Motor neuron (in vitro differentiated cells): ENCODE measurements at regions not wholly inside any gene's neighbourhood (a gene's known extent, or its start where the extent isn't known, plus 50 kb on each side); places are given as distances from the start of the nearest gene placed in this dataset.
A peak's percentile ranks its signal among the peaks of the same experiment; 100 is the strongest.
"Not testable (repeated sequence)": the region's sequence is repeated elsewhere in the genome, so short reads cannot be mapped to it uniquely, and the experiment has no call there.

Experiments used
- ATAC-seq, 8 experiments: fragments of 200-7000 bp; cut with Tn5 transposase; replicated peaks in 6 of 8; 2 replicates each; pipeline ENCODE4 v1.8.0; 2021; ENCODE audit warnings: mild to moderate bottlenecking in 8 of 8, moderate library complexity in 8 of 8
- H3K27ac ChIP-seq, 2 donors: fragments of 250-450 bp; sonication (Bioruptor Pico); 2 replicates each; pipeline ENCODE4 v1.9.0; 2021; ENCODE audit warnings: antibody characterized with exemption in 2 of 2, mild to moderate bottlenecking in 2 of 2, moderate library complexity in 1 of 2
- H3K4me1 ChIP-seq, 2 donors: fragments of 250-450 bp; sonication (Bioruptor Pico); replicated peaks in 1 of 2; 2 replicates each; pipeline ENCODE4 v1.6.1; 2021; ENCODE audit warnings: antibody characterized with exemption in 2 of 2, mild to moderate bottlenecking in 2 of 2, moderate library complexity in 1 of 2
- H3K4me3 ChIP-seq, 5 donors: fragments of 250-450 bp; sonication (Bioruptor Pico); 2 replicates each; pipeline ENCODE4 v1.9.0; 2021; ENCODE audit warnings: antibody characterized with exemption in 5 of 5, mild to moderate bottlenecking in 5 of 5, moderate library complexity in 4 of 5
- WGBS, 10 experiments: fragments of 450-650 bp; shearing (Covaris generic); methylation state at CpG; one replicate each; pipeline ENCODE4 v1.0.0; 2022; 5-methylcytosine and 5-hydroxymethylcytosine counted together
- in situ Hi-C, 9 experiments: fragments of 400-800 bp; cut with MboI; loops; one replicate each; pipeline ENCODE4 v1.15.0; 2021; ENCODE audit warnings: low sequenced_read_pairs in 9 of 9, low pct_unique_long_range_greater_than_20kb in 2 of 9; ENCODE audit not compliant: unreplicated experiment in 9 of 9

DNA sequence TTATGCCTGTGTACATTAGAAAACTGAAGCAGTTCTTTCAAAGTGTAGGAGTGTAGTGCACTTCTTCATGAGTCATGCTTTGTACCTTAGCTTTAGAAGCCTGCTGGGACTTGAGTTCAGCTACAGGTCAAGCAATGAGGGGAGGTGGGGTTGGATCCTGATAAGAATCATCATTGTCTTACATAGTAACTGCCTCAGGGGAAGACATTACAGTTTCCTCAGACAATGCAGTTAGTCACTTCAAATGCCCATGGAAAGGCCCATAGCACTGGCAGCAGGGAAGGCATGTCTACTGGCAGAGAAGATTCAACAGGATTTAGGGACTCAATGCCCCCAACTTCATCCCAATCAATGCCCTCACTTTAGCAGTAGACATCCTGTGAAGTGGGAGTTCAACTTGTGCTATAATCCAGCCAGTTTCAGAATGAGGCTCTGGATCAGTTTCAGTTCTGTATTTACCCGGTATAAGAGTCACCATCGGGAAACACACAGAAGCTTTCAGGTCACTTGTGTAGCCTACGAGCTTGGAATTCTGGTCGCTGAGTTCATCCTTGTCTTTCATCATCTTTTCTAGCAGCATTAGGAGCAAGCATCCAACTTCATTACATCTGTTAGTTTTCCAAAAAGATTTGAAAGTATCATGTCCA lies 1216.5 kb downstream of the RAPGEF2 start:
- peak in 4 of 8 experiments; percentile 42 to 96 (median 66) for ATAC-seq
- 0 to 100% (median 81%) methylated on average over 1 to 4 of the region's 4 CpGs; no CpG with 5 or more reads in 1 of the 10 experiments for WGBS, 10 experiments
- H3K27ac ChIP-seq = no peak overlapping the region
- no peaks in the 10 kb centered on the region for H3K4me1 ChIP-seq
- no peak overlapping the region for H3K4me3 ChIP-seq
- in situ Hi-C loops = no loop called here

DNA sequence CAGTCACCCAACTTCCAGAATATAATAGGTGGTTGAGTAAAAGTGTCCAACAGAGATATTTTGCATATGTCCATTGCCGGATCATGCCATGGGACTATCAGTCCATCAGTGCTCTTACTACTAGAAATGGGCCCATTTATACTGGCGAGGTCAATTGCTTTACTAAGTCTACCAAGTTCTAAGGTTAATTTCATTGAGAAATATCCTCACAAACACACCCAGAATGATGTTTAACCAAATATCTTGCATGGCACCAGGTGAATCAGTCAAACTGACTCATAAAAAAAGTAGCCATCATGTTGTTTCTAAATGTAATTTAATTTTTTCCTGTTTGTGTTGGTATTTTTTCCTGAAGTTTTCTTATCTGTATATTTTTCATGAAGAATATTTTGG lies 1217.0 kb downstream of the RAPGEF2 start:
- in situ Hi-C loops = no loop called here
- Histone ChIP-seq H3K27ac (no peak overlapping the region), H3K4me1 (no peaks in the 10 kb centered on the region), H3K4me3 (no peak overlapping the region)
- WGBS, 10 experiments = 0 to 100% (median 100%) methylated on average over 1 to 2 of the region's 2 CpGs; no CpG with 5 or more reads in 1 of the 10 experiments
- ATAC-seq = no peak

DNA sequence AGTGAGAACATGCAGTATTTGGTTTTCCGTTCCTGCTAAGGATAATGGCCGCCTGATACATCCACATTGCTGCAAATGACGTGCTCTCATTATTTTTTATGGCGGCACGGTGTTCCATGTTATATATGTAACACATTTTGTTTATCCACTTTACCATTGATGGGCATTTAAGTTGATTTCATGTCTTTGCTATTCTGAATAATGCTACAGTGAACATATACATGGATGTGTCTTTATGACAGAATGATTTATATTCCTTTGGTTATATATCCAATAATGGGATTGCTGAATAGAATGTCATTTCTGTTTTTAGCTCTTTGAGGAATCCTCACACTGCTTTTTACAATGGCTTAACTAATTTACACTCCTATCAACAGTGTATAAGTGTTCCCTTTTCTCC lies 1223.2 kb downstream of the RAPGEF2 start:
- 3 to 76% (median 64%) methylated on average over 3 to 5 of the region's 5 CpGs; no CpG with 5 or more reads in 2 of the 10 experiments for WGBS, 10 experiments
- H3K4me3 ChIP-seq = no peak overlapping the region

DNA sequence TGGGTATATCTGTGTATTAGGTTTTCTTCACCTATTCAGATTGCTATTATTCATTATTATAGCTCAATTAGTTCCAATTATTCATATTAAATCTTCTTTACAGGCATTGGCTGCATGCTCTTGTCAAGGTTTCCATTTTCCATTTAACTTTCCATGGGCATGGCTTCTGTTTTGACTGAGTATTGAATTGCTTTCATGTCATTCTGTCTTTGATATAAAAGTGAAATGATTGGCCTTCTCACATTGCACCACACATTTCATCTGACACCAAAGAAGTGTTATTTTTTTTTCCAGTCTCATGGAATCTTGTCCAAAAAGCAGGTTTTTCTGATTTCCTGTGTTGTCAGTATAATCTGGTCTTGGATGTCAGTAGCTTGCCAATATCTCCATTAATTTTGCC lies 1244.3 kb downstream of the RAPGEF2 start:
- H3K4me1 ChIP-seq = peaks cover 0 to 12% of the 10 kb centered on the region in 2 donors
- ATAC-seq = no peak
- in situ Hi-C loops = no loop called here
- H3K4me3 ChIP-seq = no peak overlapping the region
- H3K27ac ChIP-seq = no peak overlapping the region

More for the DNA sequence above, 1223.2 kb downstream of the RAPGEF2 start:
- in situ Hi-C loops = no loop called here
- no peak overlapping the region for H3K27ac ChIP-seq
- H3K4me1 ChIP-seq = no peaks in the 10 kb centered on the region
- no peak for ATAC-seq

DNA sequence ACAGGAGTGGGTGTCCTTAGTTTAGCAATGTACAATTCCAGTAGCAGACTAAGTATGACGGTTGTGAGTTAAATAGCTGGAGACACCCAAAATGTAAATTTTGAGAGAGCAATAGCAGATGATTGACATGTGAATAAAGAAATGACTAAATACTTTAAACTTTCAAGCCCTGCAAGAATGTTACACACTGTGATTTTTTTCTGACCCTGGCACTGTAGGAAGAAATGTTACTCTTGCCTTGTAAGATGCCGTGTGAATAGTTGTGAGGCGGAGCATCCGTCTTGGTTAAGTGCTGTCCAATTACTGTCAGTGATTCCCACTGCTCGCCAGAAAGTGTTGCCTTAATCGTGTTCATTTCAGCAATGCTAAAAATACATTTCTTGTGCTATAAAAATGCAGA lies 1248.1 kb downstream of the RAPGEF2 start:
- H3K4me1 ChIP-seq = peaks cover 0 to 19% of the 10 kb centered on the region in 2 donors
- no peak overlapping the region for H3K27ac ChIP-seq
- 2 to 87% (median 70%) methylated on average over 1 to 6 of the region's 6 CpGs; no CpG with 5 or more reads in 1 of the 10 experiments for WGBS, 10 experiments
- H3K4me3 ChIP-seq = no peak overlapping the region
- peak in 3 of 8 experiments; percentile 37 to 62 (median 50) for ATAC-seq
- in situ Hi-C loops = no loop called here

DNA sequence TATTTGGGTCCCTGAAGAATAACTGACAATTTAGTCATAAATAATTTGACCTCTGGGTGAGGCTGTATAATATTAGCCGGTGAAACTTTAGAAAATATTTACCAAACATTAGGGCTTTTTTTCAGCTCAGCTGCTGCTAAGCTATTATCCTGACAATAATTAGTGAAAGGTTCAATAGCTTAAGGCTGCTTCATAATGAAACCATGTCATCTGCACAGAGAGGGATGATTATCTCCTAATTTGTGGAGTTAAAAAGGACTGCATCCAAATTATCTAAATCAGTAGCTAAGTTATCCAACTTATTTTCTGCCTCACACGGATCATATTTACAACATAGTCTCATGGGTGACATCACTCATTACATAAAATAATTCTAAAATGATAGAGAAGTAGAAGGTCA lies 1249.8 kb downstream of the RAPGEF2 start:
- WGBS, 10 experiments = 0 to 81% (median 57%) methylated on average over 1 to 2 of the region's 2 CpGs
- in situ Hi-C loops = no loop called here
- Histone ChIP-seq H3K4me3 (no peak overlapping the region), H3K4me1 (peaks cover 0 to 19% of the 10 kb centered on the region in 2 donors), H3K27ac (no peak overlapping the region)
- no peak for ATAC-seq

DNA sequence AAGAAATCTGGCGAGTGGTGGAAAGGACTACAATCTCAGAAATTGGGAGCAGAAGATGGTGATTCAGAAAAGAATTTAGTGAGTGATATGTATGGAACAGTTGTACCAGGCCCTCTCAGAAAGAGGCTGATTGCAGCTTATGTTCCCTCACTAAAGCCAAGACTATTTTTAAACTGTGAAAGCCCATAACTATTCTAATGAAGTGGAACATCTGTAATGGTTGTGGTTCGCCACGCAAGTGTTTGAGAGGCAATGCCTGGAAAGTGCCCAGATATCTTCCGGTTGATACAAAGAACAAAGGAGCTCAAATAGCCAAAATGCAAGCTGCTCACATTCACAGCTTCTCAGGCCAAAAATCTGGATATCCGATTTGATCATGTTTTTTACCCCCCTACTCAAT lies 1250.7 kb downstream of the RAPGEF2 start:
- in situ Hi-C loops = no loop called here

DNA sequence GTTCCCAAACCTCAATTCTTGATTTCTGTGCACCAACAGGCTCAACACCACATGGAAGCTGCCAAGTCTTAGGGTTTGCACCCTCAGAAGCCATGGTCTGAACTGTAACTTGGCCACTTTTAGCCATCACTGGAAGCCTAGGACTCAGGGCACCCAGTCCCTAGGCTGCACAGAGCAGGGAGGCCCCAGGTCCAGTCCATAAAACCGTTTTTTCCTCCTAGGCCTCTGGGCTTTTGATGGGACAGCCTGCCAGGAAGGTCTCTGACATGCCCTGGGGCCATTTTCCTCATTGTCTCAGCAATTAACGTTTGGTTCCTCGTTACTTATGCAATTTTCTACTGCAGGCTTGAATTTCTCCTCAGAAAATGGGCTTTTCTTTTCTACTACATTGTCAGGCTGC lies 1259.6 kb downstream of the RAPGEF2 start:
- no peak overlapping the region for H3K27ac ChIP-seq
- no peaks in the 10 kb centered on the region for H3K4me1 ChIP-seq
- WGBS, 10 experiments = 0 to 100% (median 60%) methylated on average over 1 to 3 of the region's 3 CpGs; no CpG with 5 or more reads in 3 of the 10 experiments
- ATAC-seq = no peak
- in situ Hi-C loops = no loop called here
- H3K4me3 ChIP-seq = no peak overlapping the region

More for the DNA sequence above, 1250.7 kb downstream of the RAPGEF2 start:
- peak in 1 of 8 experiments; percentile 62 for ATAC-seq
- Histone ChIP-seq H3K27ac (no peak overlapping the region), H3K4me3 (no peak overlapping the region), H3K4me1 (peaks cover 0 to 19% of the 10 kb centered on the region in 2 donors)
- 0 to 100% (median 87%) methylated on average over 2 to 5 of the region's 5 CpGs for WGBS, 10 experiments

DNA sequence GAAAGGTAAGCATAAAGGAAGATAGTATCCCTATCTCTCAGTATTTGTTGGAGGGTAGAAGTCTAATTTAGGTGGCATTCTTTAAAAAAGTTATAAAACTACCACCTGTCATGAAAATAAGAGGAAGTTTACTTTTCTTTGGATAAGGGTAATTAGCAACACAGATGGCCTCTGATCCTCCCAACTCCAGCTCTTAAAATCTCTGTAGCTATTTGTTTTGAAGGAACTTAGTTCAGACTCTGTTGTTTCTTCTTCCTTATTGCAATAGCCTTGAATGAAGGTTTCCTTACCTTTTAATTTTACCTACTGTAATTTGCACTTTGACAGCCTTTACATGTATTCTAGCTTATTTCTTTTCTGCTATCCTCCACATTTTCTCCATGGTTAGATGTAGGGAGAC lies 1261.3 kb downstream of the RAPGEF2 start:
- Histone ChIP-seq H3K27ac (no peak overlapping the region), H3K4me1 (no peaks in the 10 kb centered on the region), H3K4me3 (no peak overlapping the region)
- ATAC-seq = no peak
- in situ Hi-C loops = no loop called here

DNA sequence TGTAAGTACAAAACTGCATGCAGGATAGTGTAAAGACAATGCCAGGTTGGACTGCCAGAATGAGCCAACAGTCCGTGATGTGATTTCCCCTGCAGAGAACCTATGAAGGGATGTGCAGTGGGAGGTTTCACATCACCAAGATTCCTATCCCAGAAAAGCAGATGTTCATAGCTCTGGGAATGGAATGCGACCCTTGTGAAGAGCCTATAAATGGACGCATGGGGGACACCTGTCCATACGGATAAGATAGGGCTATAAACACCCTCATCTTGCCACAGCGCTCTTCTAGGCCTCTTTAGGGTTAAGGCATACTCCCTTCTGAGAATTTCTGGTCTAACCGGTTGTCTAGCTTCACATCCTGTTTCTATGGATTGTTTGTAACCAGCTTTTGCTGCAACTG lies 1261.8 kb downstream of the RAPGEF2 start:
- H3K4me1 ChIP-seq, H3K27ac ChIP-seq, ATAC-seq, H3K4me3 ChIP-seq, in situ Hi-C loops: not testable (repeated sequence)
- 0 to 100% (median 50%) methylated on average over 1 to 2 of the region's 6 CpGs; no CpG with 5 or more reads in 3 of the 10 experiments for WGBS, 10 experiments

DNA sequence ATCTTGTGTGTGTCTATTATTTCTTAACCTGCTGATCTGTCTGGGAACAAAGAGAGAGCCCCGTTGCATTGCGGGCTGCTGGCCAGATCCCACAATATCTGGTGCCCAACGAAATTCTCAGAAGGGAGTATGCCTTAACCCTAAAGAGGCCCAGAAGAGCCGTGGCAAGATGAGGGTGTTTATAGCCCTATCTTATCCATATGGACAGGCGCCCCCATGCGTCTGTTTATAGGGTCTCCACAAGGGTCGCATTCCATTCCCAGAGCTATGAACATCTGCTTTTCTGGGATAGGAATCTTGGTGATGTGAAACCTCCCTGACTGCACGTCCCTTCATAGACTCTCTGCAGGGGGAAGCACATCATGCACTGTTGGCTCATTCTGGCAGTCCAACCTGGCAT lies 1262.5 kb downstream of the RAPGEF2 start:
- H3K27ac ChIP-seq, H3K4me3 ChIP-seq, H3K4me1 ChIP-seq, in situ Hi-C loops, ATAC-seq: not testable (repeated sequence)
- WGBS, 10 experiments = 0 to 80% (median 40%) methylated on average over 1 to 3 of the region's 8 CpGs; no CpG with 5 or more reads in 6 of the 10 experiments

DNA sequence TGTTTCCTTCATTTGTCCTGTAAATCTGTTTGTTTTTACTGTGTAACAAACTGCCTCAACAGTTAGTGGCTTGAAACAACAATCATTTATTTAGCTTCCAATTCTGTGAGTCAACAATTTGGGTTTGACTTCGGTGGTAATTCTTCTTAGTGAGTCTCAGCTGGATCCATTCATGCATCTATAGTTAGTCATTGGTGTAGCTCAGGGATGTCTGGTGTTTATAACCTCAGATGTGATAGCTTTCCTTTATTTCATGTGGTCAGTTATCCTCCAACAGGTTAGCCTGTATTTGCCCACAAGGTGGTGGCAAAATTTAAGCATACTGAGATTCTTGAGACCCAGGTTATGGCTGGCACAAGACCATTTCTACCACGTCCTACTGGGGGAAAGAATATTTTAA lies 1267.2 kb downstream of the RAPGEF2 start:
- Histone ChIP-seq H3K27ac (no peak overlapping the region), H3K4me1 (no peaks in the 10 kb centered on the region), H3K4me3 (no peak overlapping the region)
- ATAC-seq = no peak
- 0 to 88% (median 67%) methylated on average over 1 to 2 of the region's 2 CpGs; no CpG with 5 or more reads in 3 of the 10 experiments for WGBS, 10 experiments
- in situ Hi-C loops = no loop called here

DNA sequence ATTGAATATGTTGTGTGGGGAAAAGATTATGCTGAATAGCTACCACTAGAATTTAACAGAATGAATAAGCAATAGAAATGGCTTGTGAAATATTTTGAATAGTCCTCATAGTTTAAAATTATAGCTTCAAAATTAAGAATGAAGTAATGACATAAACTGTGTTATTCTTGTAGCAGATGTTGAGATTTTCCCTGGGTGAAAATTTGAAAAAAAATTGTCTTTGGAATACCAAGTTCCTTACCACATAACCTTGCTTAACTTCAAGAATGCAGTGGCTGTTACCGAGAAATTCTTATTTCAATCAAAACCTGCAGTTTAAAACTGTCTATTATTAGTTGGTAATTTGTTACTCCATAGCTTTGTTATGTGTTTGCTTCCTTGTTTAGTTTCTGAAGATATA lies 1268.6 kb downstream of the RAPGEF2 start:
- WGBS, 10 experiments = 0 to 100% (median 77%) methylated on average over 1 of the region's 1 CpG

DNA sequence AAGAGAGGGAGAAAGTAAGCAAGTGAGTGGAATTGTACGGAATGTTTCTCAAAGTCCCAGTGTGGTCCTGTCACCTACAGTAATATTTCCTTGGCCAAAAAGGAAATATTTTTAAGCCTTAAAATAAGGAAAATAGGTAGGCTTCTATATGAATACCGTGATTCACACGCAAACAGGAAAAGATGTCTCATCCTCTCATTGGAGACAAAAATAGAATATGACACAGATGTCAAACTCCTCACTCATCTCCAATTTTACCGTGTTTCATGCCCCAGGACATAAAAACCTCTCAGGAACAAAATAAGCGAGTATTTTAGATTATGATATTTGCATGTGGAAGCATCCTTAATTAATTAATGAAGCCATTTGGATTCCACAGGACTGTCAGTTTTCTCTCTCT lies 1269.5 kb downstream of the RAPGEF2 start:
- WGBS, 10 experiments = 0 to 94% (median 81%) methylated on average over 3 to 5 of the region's 5 CpGs
- H3K4me1 ChIP-seq = no peaks in the 10 kb centered on the region
- in situ Hi-C loops = no loop called here
- no peak overlapping the region for H3K4me3 ChIP-seq
- H3K27ac ChIP-seq = no peak overlapping the region
- ATAC-seq = no peak

More for the DNA sequence above, 1268.6 kb downstream of the RAPGEF2 start:
- Histone ChIP-seq H3K27ac (no peak overlapping the region), H3K4me1 (no peaks in the 10 kb centered on the region), H3K4me3 (no peak overlapping the region)
- in situ Hi-C loops = no loop called here
- no peak for ATAC-seq
